Activated CD4-positive, CD25-positive, alpha-beta regulatory T cell (primary cell): ENCODE measurements at regions not wholly inside any gene's neighbourhood (a gene's known extent, or its start where the extent isn't known, plus 50 kb on each side); places are given as distances from the start of the nearest gene placed in this dataset.
"Not testable (repeated sequence)": the region's sequence is repeated elsewhere in the genome, so short reads cannot be mapped to it uniquely, and the experiment has no call there.

Source experiments
- DNase-seq, 4 experiments: peaks; one replicate each; lab custom pipeline; 2025; lab: John Stamatoyannopoulos, UW

DNA sequence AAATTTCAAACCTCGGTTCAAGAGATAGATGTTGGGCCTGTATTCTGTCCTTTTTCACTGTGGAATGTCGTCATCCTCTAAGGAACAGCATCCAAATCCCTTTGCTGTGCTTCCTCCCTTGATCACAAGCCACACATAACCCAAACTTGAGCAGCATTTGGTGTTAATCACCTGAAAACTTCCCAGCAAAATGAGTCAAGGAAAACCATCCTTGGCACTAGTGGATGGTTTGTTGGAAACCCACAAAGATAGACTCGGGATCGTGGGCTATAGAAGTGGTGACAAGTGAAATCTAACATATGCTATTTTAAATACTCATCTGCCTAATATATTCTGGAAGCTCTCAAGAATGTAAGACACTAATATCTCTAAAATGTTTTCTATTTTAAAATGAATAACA, 459.1 kb downstream of the SETD4 start:
- no peak for DNase-seq

DNA sequence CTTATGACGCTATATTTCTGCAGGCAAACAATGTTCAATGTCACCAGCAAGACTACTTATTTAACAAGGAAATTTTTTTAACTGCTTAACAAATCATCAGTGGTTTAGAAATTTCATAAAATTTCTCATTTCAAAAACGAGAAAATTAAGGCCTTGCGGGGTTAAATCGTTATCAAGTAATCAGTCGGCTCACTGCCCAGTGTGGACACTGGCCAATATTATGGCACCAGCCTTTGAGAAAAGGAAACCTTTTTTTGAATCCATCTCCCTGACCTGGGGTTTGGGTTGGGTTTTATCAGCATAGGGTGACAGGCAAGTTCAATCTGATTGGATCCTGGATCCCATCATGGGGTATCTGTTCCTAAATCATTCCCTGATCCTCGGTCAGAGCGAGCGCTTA, 461.2 kb downstream of the SETD4 start:
- DNase-seq, result no peak

DNA sequence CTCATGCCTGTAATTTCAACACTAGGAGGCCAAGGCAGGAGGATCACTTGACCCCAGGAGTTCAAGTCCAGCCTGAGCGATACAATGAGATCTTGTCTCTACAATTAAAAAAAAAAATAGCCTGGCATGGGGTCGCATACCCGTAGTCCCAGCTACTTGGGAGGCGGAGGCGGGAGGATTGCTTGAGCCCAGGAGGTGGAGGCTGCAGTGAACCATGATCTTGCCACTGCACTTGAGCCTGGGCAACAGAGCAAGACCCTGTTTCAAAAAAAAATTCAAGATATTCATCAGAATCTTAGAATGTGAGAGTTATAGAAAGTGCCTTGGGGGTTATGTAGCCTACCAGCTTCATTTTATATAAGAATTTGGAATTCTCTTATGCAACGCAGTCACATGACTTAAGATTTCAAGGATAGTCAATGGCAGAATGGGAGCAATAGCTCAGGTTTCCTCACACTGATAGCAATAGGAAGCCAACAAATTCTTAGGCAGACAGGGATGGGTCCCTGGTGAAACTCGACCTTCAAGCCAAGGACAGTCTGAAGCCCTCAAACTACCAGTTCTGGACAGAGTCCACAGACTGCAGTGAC, 462.5 kb downstream of the SETD4 start:
- no peak for DNase-seq

DNA sequence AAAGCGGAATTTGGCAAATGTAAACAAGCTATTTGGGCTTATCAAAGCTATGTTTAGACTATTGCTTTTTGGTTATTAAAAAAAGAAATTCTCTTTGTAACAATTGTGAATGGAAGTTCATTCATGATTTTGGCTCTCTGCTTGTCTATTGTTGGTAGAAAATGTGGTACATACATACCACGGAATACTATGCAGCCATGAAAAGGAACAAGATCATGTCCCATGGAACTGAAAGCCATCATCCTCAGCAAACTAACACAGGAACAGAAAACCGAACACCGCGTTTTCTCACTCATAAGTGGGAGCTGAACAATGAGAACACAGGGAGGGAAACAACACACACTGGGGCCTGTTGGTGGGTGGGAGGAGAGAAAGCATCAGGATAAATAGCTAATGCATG, 465.4 kb downstream of the SETD4 start:
- no peak for DNase-seq

DNA sequence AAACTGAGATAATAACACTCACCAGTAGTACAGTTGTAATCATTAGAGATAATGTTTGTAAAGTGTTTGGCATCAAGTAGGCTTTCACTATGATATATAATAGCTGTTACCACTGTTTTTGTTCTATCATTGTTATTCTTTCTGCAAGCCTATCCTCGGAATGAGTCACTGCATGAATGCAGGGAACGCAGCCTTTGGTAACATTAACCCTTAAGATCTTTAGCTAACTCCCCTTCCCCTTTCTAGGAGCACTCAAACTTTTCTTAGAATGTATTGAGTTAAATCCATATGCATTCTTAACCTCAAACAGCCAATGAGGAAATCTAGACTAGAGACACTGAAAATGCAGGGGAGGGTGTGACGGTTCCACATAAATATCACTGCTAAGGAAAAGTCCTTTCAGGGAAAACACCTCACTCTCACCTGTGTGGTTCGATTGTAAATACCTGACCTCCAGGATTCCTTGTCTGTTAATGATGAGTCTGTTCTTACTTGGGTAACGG, 467.3 kb downstream of the SETD4 start:
- no peak for DNase-seq

DNA sequence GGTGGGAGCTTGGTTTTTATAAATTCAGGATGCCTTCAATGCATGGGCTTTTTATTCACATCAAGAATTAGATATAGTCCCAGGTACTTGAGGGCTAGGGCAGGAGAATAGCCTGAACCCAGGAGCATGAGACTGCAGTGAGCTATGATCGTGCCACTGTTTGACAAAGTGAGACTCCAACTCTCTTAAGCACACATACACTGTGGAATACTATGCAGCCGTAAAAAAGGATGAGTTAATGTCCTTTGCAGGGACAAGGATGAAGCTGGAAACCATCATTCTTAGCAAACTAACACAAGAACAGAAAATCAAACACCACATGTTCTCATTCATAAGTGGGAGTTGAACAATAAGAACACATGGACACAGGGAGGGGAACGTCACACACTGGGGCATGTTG, 470.0 kb downstream of the SETD4 start:
- DNase-seq, result not testable (repeated sequence)

DNA sequence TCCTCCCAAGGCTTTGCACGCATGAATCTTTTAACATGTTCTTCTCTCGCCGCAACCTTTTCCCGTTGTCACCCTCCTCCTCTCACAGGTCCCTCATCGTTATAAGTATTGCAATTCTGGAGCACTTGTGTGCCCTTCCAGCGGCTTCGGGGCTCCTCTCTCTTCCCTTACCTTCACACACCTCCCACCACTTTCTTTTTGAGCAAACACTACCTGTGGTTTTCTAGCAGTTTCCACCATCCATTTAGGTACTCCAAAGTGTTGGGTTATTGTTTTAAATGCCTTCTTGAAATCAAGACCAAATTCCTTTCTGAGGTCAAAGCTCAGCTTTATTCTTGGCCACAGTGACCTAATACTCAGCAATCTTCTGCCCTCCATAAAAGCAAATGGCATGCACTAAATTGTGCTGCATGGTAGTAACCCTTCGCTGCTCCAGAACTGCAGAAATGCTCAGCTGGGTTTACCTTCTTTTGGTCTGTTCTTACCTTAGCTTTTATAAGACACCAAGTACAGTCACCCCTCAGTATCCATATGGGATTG, 472.4 kb downstream of the SETD4 start:
- no peak for DNase-seq

DNA sequence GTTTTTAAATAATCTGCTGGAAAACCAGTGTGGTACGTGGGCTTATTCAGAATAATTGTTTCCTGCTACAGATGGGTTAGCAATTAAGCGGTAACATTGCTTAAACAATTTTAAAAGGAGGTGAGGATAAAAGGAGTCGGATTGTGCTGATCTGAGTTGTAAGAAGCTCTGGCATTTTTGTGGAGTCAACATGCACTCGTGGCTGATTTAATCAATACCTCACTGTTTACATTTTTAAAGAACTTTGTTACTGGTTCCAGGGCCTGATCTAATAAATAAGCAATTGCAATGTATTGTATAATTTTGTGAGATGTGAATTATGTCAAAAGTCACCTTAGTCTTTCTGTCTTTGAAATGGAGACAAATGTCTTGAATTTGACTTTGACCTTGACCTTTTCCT, 474.0 kb downstream of the SETD4 start:
- no peak for DNase-seq

DNA sequence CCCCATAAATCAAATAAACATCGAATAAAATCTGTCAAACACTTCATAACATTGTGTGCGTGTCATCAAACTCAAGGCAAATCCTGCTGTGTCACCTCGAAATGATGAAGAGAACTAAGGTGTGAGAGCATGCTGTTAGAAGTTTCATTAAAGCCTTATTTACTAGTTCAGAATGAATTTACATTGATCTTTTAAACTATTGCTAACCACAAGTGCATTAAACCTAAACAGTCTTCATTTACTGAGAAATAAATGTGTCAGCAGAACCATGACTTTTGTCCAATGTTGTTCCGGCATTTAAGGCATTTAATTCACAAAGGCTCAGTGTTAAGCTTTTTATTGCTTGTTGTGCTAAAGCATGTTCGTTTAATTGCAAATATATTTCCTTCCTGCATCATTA, 474.4 kb downstream of the SETD4 start:
- DNase-seq, result no peak

DNA sequence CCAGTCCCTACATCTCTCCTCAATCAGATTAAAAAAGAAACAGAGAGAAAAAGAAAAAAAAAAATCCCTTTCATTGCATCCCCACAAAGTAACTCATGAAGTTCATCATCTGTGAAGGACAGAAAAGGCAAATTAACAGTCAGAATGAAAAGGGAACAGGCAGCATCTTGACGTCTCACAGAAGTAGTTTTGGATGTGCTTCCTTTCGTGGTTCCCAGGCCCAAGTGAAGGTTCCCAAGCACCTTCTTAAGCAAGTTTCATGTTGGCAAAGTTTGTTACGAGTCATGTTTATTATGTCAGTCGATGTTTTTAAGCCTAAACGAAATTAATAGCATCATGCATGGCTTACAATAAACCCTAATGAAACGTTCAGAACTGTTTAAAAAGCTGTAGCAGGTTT, 475.2 kb downstream of the SETD4 start:
- DNase-seq, result no peak

DNA sequence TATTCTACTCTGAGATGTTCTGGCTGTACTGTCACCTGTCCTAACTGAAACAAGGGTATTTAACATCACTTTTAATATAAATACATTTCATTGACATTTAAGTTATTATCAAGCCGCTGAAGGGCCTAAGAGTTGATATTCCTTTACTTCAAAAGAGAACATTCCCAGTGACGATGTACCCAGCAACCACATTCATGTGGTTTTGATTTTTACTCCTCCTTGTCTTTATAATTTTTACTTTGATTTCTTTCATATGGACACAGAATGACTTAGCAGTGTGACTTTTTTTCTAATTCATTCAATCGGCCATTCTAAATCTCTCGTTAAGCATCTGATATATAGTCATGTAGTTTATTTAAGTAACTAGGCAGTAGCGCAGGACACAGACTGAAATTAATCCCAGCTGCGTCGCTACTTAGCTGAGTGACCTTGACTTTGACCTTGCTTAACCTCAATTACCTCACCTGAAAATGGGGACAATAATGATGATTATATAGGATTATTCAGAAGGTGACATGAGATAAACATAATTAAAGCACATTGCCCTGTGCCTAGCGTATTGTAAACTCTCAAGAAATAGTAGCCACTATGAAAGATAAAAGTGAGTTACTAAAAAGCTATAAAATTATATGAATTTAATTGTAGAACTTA, 476.6 kb downstream of the SETD4 start:
- no peak for DNase-seq

DNA sequence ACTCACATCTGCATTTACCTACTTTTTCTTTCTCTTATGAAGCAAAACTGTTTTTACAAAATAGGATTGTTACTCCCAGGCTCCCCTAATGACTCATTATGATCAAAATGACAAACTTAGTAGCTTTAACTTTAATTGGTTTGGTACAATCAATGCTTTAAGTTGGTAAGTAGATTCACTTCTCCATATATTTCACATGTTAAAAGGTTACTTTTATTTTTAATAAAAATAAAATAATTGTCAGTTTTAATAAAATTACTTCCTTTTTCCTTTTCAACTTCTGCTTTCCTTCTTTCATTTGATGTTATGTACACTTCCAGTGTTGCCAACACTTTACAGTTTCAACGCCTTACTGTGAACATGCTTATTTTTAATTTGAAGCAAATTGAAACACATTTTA, 477.6 kb downstream of the SETD4 start:
- DNase-seq, result no peak

DNA sequence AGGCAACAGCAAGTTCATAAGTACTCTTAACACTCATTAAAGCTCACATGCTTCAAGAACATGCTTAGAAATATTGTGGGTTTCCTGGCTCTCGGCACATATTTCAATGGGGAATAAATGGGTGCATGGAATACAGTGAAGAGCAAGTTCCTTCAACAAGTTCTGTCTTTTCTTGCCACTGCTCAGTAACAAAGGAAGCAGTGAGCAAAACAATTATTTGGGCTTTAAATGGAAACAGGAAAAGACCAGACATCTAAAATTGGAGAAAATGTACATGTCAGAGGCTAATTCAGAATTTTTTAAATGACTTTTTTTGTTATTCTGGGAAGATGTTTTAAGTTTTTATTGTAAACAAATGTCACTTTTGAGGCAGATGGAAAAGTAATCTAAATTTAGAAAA, 478.7 kb downstream of the SETD4 start:
- DNase-seq, result no peak

DNA sequence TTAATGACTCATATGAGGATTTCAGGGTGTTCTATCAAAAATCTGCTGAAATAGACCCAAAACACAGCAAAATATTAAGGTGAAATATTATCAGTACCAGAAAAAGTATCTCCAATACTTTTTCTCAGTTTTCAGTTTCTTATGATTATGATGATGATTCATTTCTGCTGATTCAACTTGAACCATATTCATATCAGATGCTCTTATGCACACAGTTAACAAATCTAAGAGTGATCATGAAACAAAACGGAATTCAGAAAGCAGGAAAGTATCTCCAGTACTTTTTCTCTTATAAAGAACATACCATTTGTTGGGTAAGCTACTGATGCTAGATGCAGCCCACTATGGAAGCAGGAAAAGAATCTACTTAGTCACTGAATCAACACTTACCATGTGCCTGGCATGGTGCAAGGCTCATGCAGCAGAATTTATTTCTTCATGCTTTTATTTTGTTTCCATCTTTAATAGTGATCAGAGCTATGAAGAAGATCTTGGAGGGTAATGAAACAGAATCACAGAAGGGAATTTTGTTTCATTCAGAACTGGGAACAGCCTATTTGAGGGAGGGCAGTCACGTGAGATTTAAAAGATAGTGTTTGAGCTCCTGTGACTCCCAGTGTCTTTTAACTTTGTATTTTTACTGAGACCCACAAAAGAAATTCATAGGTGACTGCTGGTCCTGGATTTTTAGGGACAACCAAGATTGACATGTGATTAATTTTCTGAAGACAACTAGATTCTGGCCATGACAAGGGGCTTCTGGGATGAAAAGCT, 480.6 kb downstream of the SETD4 start:
- no peak for DNase-seq

DNA sequence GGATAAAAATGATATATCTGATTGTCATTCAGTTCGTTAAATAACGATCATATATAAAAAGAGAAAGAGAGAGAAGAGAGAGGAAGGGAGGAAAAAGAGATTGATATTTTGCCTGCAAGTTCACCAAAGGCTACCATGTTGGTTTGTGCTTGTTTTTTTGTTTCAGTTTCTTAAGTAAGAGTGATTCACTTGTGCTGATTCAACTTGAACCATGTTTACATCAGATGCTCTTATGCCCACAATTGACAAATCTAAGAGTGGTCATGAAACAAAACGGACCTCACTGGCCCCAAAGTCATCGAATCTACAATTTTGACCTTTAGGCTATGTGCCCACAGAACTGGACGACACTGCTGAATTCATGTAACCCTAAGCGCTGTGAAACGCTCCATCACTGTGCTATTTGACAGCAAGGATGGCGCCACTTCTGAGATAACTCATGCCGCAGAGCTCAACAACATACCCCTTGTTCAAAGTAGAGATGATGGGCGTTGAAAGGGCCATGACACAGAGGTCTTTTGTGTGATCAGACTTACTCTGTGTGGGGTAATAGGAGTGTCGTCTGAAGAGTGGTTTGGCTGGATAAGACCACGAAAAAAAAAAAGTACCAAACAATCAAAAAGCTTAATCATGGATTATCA, 481.4 kb downstream of the SETD4 start:
- DNase-seq, result no peak

DNA sequence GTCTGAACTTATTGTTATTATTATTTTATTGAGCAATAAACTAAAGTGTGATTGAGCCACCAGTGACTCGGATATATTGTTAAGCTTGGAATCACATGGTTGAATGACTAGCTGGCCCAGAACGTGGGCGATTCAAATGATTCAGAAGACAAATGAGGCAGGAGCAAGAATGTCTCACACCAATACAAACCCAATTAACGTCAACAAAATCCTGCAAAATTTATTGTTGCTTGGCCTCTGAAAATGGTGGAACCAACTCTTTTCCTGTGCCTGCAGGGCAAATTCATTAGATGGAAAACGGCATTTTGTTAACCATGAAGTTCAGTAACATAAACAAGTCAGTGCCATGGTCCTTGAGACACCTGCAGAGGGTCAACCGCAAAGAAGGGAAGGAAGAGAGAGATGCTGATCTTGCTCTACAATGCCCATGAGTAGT, 482.0 kb downstream of the SETD4 start:
- DNase-seq, result no peak

DNA sequence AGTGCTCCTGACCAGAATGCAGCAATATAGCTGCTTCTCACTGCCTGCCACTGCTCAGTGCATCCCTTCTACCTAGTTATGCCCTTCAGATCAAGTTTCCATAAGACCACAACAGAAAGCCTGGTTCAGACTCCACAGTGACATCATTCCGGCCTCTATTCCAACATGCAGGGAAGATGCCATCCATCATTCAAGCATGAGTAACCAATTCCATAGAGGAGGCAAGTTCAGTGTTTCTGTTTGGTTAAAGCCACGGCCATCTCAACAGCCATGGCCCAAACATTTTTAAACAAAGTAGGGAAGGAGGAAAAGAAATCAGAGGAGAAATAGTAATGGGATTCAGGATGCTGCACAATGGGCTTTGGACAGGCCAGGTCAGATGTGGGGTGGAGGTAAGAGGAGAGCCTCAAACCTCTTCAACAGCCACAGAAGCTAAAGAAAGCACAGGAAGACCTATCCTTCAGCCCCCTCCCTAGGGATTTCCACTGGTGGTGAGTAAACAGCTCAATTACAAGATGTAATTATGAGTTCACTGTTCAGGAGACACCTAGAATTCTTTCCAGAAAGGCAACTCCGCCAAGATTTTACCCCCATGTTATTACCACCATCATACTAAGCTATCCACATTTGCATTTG, 484.9 kb downstream of the SETD4 start:
- DNase-seq, result no peak

DNA sequence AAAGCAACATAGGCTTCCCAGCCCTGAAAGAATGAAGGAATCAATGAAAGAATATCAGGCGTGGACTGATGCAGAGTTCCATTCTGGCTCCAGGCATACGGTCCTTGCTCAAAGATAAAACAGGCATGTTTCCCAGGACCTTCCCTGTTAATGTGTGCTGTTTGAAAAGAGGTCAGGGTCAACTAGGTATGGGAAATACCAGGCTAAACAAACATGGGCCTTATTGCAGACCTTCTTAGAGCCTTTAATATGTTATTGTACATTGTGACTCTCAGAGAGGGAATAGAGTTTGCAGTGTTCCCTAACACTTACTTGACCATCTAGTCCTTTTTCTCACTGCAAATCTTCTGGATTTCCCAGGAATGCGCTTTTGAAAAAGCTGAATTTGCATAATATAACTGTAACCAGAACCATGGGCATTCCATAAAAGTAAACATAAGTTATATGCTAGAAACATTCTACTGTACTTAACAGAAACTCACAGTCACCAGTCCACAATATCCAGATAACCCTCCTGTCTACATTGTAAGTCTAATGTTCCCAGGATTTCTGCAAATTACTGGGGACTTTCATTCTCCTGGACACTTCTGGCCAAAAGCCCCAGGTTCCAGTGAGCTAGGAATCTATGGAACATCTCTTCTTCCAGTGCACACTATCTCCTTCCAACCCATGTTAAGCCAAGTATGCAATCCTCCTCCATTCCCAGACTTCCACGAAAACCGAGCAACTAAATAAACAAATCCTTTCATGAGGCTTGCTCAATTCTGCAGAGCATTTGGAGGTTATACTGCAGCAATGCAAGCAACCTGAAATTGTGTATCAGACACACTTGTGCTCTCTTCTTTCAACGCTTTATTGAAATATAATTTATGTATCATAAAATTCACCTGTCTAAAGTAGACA, 486.6 kb downstream of the SETD4 start:
- DNase-seq, result no peak

DNA sequence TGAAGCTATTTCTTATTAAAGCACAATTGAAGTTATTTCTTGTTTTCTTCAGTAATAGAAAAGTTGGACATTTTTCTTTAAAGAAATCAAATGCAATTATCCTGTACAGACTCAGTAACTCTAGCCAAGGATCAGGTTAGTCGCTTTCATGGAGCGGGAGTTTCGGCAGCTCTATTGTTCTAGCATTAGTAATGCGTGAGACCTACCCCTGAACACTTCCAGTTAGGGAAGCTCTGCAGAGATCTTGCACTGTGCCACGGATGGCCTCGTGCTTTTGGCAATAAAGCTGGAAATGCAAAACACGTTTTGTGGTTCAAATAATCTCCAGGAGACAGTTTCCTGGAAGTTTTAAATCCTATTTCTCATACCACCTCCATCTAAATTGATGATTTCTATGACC, 488.4 kb downstream of the SETD4 start:
- DNase-seq, result no peak

DNA sequence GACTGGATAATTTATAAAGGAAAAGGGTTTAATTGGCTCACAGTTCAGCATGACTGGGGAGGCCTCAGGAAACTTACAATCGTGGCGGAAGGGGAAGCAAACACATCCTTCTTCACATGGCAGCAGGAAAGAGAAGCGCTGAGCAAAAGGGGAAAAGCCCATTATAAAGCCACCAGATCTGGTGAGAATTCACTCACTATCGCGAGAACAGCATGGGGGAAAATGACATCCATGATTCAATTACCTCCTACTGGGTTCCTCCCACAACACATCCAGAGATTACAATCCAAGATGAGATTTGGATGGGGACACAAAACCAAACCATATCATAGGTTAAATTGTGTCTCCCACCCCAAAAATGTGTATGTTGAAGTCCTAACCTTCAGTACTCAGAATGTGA, 491.7 kb downstream of the SETD4 start:
- no peak for DNase-seq

DNA sequence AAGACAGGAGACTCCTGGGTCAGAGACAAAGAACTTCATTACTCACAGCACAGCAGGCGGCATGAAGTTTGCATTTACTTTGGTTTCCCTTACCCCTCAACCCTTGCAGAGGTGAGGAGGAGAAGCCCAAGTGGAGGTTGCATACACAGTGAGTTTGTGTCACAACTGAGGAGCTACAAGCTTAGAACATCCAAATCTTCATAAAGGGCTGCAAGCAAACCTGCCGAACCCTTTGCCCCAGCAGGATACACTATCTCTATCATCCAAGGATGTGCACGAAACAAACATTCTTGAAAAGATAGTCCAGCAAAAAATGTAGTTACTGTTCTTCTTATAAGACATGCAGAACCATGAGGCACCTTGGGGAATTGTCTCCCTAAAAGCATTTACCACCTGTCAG, 493.5 kb downstream of the SETD4 start:
- no peak for DNase-seq
